ENCODE measurements at regions not wholly inside any gene's neighbourhood (a gene's known extent, or its start where the extent isn't known, plus 50 kb on each side); places are given as distances from the start of the nearest gene placed in this dataset.

DNA sequence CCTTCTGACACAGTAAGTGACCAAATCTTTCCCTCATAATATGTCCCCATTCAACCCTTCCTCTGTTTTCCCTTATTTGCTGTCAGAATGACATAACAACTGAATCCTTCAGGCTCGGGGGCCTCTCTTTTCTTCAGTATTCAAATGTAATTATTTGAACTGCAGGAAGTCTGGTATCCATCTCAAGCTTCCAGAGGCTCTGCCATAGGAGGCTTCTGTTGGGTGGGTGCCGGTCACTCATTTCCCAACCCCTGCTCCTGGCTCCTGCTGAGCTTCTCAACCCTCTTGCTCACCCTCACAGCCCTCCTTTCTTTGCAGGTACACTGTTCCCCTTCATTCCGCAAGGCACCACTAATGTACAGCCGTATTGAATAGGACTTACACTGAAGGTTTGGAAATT, 151.8 kb upstream of the MAP3K1 start:
- TF ChIP-seq, protein P1, sequence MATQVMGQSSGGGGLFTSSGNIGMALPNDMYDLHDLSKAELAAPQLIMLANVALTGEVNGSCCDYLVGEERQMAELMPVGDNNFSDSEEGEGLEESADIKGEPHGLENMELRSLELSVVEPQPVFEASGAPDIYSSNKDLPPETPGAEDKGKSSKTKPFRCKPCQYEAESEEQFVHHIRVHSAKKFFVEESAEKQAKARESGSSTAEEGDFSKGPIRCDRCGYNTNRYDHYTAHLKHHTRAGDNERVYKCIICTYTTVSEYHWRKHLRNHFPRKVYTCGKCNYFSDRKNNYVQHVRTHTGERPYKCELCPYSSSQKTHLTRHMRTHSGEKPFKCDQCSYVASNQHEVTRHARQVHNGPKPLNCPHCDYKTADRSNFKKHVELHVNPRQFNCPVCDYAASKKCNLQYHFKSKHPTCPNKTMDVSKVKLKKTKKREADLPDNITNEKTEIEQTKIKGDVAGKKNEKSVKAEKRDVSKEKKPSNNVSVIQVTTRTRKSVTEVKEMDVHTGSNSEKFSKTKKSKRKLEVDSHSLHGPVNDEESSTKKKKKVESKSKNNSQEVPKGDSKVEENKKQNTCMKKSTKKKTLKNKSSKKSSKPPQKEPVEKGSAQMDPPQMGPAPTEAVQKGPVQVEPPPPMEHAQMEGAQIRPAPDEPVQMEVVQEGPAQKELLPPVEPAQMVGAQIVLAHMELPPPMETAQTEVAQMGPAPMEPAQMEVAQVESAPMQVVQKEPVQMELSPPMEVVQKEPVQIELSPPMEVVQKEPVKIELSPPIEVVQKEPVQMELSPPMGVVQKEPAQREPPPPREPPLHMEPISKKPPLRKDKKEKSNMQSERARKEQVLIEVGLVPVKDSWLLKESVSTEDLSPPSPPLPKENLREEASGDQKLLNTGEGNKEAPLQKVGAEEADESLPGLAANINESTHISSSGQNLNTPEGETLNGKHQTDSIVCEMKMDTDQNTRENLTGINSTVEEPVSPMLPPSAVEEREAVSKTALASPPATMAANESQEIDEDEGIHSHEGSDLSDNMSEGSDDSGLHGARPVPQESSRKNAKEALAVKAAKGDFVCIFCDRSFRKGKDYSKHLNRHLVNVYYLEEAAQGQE (IDR thresholded peaks at IDR 0.05; ENCODE audit: borderline replicate concordance) = no peak
- TF ChIP-seq POLR2AphosphoS5 (IDR thresholded peaks at IDR 0.05) (no peak), SMC3 (conservative IDR thresholded peaks at IDR 0.05; ENCODE audit: poor library complexity) (no peak), TAF1 (IDR thresholded peaks at IDR 0.05; ENCODE audit: low read depth) (no peak), EP300 (conservative IDR thresholded peaks at IDR 0.05; ENCODE audit: poor library complexity, severe bottlenecking) (no peak)
- TF ChIP-seq, protein P2, sequence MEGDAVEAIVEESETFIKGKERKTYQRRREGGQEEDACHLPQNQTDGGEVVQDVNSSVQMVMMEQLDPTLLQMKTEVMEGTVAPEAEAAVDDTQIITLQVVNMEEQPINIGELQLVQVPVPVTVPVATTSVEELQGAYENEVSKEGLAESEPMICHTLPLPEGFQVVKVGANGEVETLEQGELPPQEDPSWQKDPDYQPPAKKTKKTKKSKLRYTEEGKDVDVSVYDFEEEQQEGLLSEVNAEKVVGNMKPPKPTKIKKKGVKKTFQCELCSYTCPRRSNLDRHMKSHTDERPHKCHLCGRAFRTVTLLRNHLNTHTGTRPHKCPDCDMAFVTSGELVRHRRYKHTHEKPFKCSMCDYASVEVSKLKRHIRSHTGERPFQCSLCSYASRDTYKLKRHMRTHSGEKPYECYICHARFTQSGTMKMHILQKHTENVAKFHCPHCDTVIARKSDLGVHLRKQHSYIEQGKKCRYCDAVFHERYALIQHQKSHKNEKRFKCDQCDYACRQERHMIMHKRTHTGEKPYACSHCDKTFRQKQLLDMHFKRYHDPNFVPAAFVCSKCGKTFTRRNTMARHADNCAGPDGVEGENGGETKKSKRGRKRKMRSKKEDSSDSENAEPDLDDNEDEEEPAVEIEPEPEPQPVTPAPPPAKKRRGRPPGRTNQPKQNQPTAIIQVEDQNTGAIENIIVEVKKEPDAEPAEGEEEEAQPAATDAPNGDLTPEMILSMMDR (IDR thresholded peaks at IDR 0.05; ENCODE audit: poor library complexity, severe bottlenecking) = no peak
